Body of pancreas (tissue), 4 donors: ENCODE measurements at regions not wholly inside any gene's neighbourhood (a gene's known extent, or its start where the extent isn't known, plus 50 kb on each side); places are given as distances from the start of the nearest gene placed in this dataset.

Experiments used
- POLR2A ChIP-seq, 3 donors: fragments of 450-650 bp; IDR thresholded peaks; one replicate each; pipeline ENCODE4 v1.6.1; 2016; ENCODE audit warnings: antibody characterized with exemption in 3 of 3, mild to moderate bottlenecking in 2 of 3
- TF ChIP-seq, protein P1 (sequence below), 7 experiments: fragments of 450-650 bp in 4 of 7; fragments of 200-600 bp in 3 of 7; sonication (generic) in 3 of 7; IDR thresholded peaks; one replicate each; pipeline ENCODE4 v1.5.1; 2016 to 2019; ENCODE audit warnings: antibody characterized with exemption in 7 of 7

- TF ChIP-seq, protein P1, sequence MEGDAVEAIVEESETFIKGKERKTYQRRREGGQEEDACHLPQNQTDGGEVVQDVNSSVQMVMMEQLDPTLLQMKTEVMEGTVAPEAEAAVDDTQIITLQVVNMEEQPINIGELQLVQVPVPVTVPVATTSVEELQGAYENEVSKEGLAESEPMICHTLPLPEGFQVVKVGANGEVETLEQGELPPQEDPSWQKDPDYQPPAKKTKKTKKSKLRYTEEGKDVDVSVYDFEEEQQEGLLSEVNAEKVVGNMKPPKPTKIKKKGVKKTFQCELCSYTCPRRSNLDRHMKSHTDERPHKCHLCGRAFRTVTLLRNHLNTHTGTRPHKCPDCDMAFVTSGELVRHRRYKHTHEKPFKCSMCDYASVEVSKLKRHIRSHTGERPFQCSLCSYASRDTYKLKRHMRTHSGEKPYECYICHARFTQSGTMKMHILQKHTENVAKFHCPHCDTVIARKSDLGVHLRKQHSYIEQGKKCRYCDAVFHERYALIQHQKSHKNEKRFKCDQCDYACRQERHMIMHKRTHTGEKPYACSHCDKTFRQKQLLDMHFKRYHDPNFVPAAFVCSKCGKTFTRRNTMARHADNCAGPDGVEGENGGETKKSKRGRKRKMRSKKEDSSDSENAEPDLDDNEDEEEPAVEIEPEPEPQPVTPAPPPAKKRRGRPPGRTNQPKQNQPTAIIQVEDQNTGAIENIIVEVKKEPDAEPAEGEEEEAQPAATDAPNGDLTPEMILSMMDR (IDR thresholded peaks at IDR 0.05): no peak
- no peak for TF ChIP-seq POLR2A (IDR thresholded peaks at IDR 0.05)
Measured at GRCh38 chr15:35606450-35606779, 60.5 kb upstream of the DPH6 start.
